ENCODE measurements at regions not wholly inside any gene's neighbourhood (a gene's known extent, or its start where the extent isn't known, plus 50 kb on each side); places are given as distances from the start of the nearest gene placed in this dataset.

DNA sequence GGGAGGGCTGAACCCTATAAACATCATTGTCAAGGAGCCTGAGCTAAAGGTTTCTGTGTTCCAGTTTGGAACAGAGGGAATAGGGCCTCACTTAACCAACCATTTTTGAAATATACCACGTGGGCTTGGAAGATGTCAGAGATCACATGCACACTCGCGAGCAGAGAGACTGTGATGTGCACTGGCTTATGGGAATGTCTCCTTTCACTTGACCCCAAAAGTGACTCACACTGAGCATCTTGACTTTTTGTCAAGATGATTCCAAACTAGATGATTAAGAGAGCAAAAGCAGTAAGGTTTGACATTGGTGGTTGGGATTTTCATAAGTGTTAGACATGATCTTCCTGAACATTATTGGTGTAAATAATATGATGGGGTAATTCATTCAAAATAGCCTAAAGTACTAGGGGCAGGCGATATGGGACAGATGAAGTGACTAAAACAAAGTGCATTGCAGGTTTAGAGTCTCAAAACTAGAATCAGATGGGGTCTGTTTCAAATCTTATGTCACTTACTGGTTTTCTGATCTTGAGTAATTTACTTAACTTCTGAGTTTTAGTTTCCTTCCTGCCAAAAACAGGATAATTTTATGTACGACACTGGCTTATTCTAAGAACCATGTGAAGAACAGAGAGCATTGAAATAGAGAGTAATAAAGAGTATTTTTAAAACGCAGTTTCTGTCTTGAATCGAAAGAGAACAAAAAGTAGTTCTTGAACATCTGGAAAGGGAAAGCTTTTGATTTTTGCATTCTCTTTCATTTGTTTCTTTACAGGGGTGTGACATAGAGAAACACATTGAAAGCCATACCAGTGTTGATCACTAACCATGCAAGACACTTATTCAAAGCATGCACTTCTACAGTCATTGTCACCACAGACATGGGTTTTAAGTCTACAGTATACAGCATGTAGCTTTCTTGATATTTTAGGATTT, 383.0 kb downstream of the DIRAS2 start:
- intact Hi-C loops (cut with micrococcal nuclease; ENCODE audit: unreplicated experiment): no loop called here
- no TSS peak for BruUV-seq (replicated peaks)

DNA sequence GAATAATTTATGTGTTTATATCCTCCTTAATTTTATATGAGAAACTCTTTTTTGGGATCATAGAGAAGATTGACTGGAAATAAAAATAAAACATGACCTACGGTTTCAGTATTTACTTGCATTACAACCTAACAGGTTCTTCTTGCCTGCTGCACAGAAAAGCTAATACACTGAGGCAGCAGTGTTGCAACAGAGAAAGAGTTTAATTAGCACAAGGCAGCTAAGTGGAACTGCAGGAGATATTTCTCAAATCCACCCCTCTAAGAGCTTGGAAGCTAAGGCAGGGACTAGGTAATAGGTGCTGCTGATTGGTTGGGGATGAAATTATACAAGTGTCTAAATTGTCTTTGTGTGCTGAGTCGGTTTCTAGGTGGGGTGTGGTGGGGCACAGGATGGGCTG, 380.9 kb downstream of the DIRAS2 start:
- TF ChIP-seq EZH2 (IDR thresholded peaks at IDR 0.05; ENCODE audit: borderline replicate concordance, low read depth, low read length, poor library complexity, severe bottlenecking): no peak
- TF ChIP-seq, protein P1, sequence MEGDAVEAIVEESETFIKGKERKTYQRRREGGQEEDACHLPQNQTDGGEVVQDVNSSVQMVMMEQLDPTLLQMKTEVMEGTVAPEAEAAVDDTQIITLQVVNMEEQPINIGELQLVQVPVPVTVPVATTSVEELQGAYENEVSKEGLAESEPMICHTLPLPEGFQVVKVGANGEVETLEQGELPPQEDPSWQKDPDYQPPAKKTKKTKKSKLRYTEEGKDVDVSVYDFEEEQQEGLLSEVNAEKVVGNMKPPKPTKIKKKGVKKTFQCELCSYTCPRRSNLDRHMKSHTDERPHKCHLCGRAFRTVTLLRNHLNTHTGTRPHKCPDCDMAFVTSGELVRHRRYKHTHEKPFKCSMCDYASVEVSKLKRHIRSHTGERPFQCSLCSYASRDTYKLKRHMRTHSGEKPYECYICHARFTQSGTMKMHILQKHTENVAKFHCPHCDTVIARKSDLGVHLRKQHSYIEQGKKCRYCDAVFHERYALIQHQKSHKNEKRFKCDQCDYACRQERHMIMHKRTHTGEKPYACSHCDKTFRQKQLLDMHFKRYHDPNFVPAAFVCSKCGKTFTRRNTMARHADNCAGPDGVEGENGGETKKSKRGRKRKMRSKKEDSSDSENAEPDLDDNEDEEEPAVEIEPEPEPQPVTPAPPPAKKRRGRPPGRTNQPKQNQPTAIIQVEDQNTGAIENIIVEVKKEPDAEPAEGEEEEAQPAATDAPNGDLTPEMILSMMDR (conservative IDR thresholded peaks at IDR 0.05; ENCODE audit: low read depth, low read length): no peak
- no peaks in the 10 kb centered on the region for H3K36me3 ChIP-seq (ENCODE audit: insufficient read depth, low read length, poor library complexity, severe bottlenecking)
- no peaks in the 10 kb centered on the region for H3K4me1 ChIP-seq (ENCODE audit: insufficient read depth, low read length, poor library complexity, severe bottlenecking)
- POLR2A ChIA-PET (ENCODE audit: low non-redundant PET): no interaction called here
- intact Hi-C loops (cut with micrococcal nuclease; ENCODE audit: unreplicated experiment): no loop called here
- H3K9me3 ChIP-seq (ENCODE audit: low read depth, low read length, poor library complexity, severe bottlenecking): peaks cover 4% of the 10 kb centered on the region
- BruUV-seq (replicated peaks): no TSS peak
- CTCF ChIA-PET: no interaction called here
- no peak for DNase-seq (ENCODE audit: low spot score)
- H3K27me3 ChIP-seq (replicated peaks; ENCODE audit: insufficient read depth, low read depth, low read length, poor library complexity): no peaks in the 10 kb centered on the region
- no peak overlapping the region for H3K27ac ChIP-seq (ENCODE audit: low read depth, low read length, poor library complexity, severe bottlenecking)
- H3K4me3 ChIP-seq (ENCODE audit: low read depth, low read length, poor library complexity, severe bottlenecking): no peak overlapping the region

More for the DNA sequence above, 383.0 kb downstream of the DIRAS2 start:
- DNase-seq (ENCODE audit: low spot score): no peak
- CTCF ChIA-PET: no interaction called here
- Histone ChIP-seq H3K27me3 (replicated peaks; ENCODE audit: insufficient read depth, low read depth, low read length, poor library complexity) (no peaks in the 10 kb centered on the region), H3K36me3 (ENCODE audit: insufficient read depth, low read length, poor library complexity, severe bottlenecking) (no peaks in the 10 kb centered on the region), H3K4me3 (ENCODE audit: low read depth, low read length, poor library complexity, severe bottlenecking) (no peak overlapping the region), H3K27ac (ENCODE audit: low read depth, low read length, poor library complexity, severe bottlenecking) (no peak overlapping the region), H3K9me3 (ENCODE audit: low read depth, low read length, poor library complexity, severe bottlenecking) (peaks cover 4% of the 10 kb centered on the region), H3K4me1 (ENCODE audit: insufficient read depth, low read length, poor library complexity, severe bottlenecking) (no peaks in the 10 kb centered on the region)
- POLR2A ChIA-PET (ENCODE audit: low non-redundant PET): no interaction called here
- no peak for TF ChIP-seq EZH2 (IDR thresholded peaks at IDR 0.05; ENCODE audit: borderline replicate concordance, low read depth, low read length, poor library complexity, severe bottlenecking)
- TF ChIP-seq, protein P1 (conservative IDR thresholded peaks at IDR 0.05; ENCODE audit: low read depth, low read length): no peak

DNA sequence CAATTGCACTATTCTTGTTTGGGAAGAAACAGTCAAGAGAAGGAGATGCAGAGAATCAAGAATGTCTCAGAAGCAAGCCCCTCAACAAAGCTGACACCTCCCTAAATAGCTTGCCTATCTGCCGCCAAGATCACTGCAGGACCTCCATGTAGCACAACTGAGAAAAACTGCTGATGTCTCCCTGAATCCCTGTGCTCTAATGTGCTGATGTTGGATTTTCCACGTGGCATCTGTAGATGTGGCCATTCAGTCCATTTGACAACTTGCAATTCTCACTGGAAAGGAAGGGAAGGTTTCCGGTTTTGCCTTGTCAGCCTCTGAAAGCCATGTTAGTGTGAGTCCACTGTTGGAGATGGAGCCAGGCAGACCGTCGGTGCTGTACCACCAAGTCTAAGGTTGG, 374.0 kb downstream of the DIRAS2 start:
- Histone ChIP-seq H3K27ac (ENCODE audit: low read depth, low read length, poor library complexity, severe bottlenecking) (no peak overlapping the region), H3K27me3 (replicated peaks; ENCODE audit: insufficient read depth, low read depth, low read length, poor library complexity) (no peaks in the 10 kb centered on the region), H3K4me1 (ENCODE audit: insufficient read depth, low read length, poor library complexity, severe bottlenecking) (no peaks in the 10 kb centered on the region), H3K4me3 (ENCODE audit: low read depth, low read length, poor library complexity, severe bottlenecking) (no peak overlapping the region), H3K36me3 (ENCODE audit: insufficient read depth, low read length, poor library complexity, severe bottlenecking) (no peaks in the 10 kb centered on the region), H3K9me3 (ENCODE audit: low read depth, low read length, poor library complexity, severe bottlenecking) (no peaks in the 10 kb centered on the region)
- BruUV-seq (replicated peaks): no TSS peak
- intact Hi-C loops (cut with micrococcal nuclease; ENCODE audit: unreplicated experiment): no loop called here
- CTCF ChIA-PET: no interaction called here
- POLR2A ChIA-PET (ENCODE audit: low non-redundant PET): no interaction called here
- no peak for DNase-seq (ENCODE audit: low spot score)
- TF ChIP-seq EZH2 (IDR thresholded peaks at IDR 0.05; ENCODE audit: borderline replicate concordance, low read depth, low read length, poor library complexity, severe bottlenecking): no peak
- TF ChIP-seq, protein P1 (conservative IDR thresholded peaks at IDR 0.05; ENCODE audit: low read depth, low read length): no peak
